Upper lobe of right lung (tissue), 1 donor: ENCODE measurements at regions not wholly inside any gene's neighbourhood (a gene's known extent, or its start where the extent isn't known, plus 50 kb on each side); places are given as distances from the start of the nearest gene placed in this dataset.

Experiments
- ATAC-seq: fragments of 200-7000 bp; cut with Tn5 transposase; one replicate; pipeline ENCODE4 v1.9.1; 2020; ENCODE audit warnings: mild to moderate bottlenecking, moderate library complexity
- DNase-seq: peaks from one replicate; pipeline ENCODE4 v3.0.0-alpha.2; 2020
- H3K27ac ChIP-seq: fragments of 200-600 bp; one replicate; pipeline ENCODE4 v1.8.0; 2022
- H3K27me3 ChIP-seq: fragments of 200-600 bp; one replicate; pipeline ENCODE4 v1.8.0; 2022; ENCODE audit warnings: mild to moderate bottlenecking
- H3K36me3 ChIP-seq: fragments of 200-600 bp; one replicate; pipeline ENCODE4 v1.8.0; 2022
- H3K4me1 ChIP-seq: fragments of 200-600 bp; one replicate; pipeline ENCODE4 v1.8.0; 2022
- H3K4me3 ChIP-seq: fragments of 200-600 bp; one replicate; pipeline ENCODE4 v1.8.0; 2022; ENCODE audit warnings: mild to moderate bottlenecking
- H3K9me3 ChIP-seq: fragments of 200-600 bp; one replicate; pipeline ENCODE4 v1.8.0; 2022
- intact Hi-C: fragments of 100-400 bp; cut with DNase I; formaldehyde crosslinking; loops from one replicate; pipeline ENCODE4 v1.11.0; 2022
- TF ChIP-seq, protein P1 (sequence below): fragments of 200-600 bp; IDR thresholded peaks from one replicate; pipeline ENCODE4 v1.8.0; 2022; ENCODE audit warnings: antibody characterized with exemption
- donor health status: DM: no; HTN: yes; CAD: no; lungs with severe emphysema.

GRCh38 chr9:106052735-106053134 lies 358.4 kb downstream of the TMEM38B start:
- Histone ChIP-seq H3K36me3 (no peaks in the 10 kb centered on the region), H3K27ac (no peak overlapping the region), H3K9me3 (no peaks in the 10 kb centered on the region), H3K4me1 (no peaks in the 10 kb centered on the region), H3K4me3 (no peak overlapping the region), H3K27me3 (no peaks in the 10 kb centered on the region)
- DNase-seq (no peak), ATAC-seq (no peak)
- intact Hi-C loops = no loop called here
- TF ChIP-seq, protein P1, sequence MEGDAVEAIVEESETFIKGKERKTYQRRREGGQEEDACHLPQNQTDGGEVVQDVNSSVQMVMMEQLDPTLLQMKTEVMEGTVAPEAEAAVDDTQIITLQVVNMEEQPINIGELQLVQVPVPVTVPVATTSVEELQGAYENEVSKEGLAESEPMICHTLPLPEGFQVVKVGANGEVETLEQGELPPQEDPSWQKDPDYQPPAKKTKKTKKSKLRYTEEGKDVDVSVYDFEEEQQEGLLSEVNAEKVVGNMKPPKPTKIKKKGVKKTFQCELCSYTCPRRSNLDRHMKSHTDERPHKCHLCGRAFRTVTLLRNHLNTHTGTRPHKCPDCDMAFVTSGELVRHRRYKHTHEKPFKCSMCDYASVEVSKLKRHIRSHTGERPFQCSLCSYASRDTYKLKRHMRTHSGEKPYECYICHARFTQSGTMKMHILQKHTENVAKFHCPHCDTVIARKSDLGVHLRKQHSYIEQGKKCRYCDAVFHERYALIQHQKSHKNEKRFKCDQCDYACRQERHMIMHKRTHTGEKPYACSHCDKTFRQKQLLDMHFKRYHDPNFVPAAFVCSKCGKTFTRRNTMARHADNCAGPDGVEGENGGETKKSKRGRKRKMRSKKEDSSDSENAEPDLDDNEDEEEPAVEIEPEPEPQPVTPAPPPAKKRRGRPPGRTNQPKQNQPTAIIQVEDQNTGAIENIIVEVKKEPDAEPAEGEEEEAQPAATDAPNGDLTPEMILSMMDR = no peak

- ATAC-seq (no peak), DNase-seq (no peak)
- Histone ChIP-seq H3K4me1 (no peaks in the 10 kb centered on the region), H3K4me3 (no peak overlapping the region), H3K36me3 (no peaks in the 10 kb centered on the region), H3K9me3 (no peaks in the 10 kb centered on the region), H3K27me3 (no peaks in the 10 kb centered on the region), H3K27ac (no peak overlapping the region)
- TF ChIP-seq, protein P1 = no peak
- intact Hi-C loops = no loop called here
Measured at GRCh38 chr9:106056328-106056727, 362.0 kb downstream of the TMEM38B start.

- Histone ChIP-seq H3K27ac (no peak overlapping the region), H3K4me1 (no peaks in the 10 kb centered on the region), H3K27me3 (no peaks in the 10 kb centered on the region), H3K4me3 (no peak overlapping the region), H3K9me3 (no peaks in the 10 kb centered on the region), H3K36me3 (no peaks in the 10 kb centered on the region)
- TF ChIP-seq, protein P1 = no peak
- intact Hi-C loops = no loop called here
- ATAC-seq = no peak
- DNase-seq = no peak
Measured at GRCh38 chr9:106058460-106058859, 364.1 kb downstream of the TMEM38B start.

- Histone ChIP-seq H3K27me3 (no peaks in the 10 kb centered on the region), H3K27ac (no peak overlapping the region), H3K4me1 (no peaks in the 10 kb centered on the region), H3K4me3 (no peak overlapping the region), H3K9me3 (no peaks in the 10 kb centered on the region), H3K36me3 (no peaks in the 10 kb centered on the region)
- TF ChIP-seq, protein P1 = no peak
- no peak for DNase-seq
- ATAC-seq = no peak
- intact Hi-C loops = no loop called here
Measured at GRCh38 chr9:106059886-106060285, 365.5 kb downstream of the TMEM38B start.

- intact Hi-C loops = no loop called here
- H3K27ac ChIP-seq = no peak overlapping the region
- no peaks in the 10 kb centered on the region for H3K27me3 ChIP-seq
- H3K4me3 ChIP-seq = no peak overlapping the region
- TF ChIP-seq, protein P1 = no peak
- H3K4me1 ChIP-seq = no peaks in the 10 kb centered on the region
- no peaks in the 10 kb centered on the region for H3K36me3 ChIP-seq
- H3K9me3 ChIP-seq = no peaks in the 10 kb centered on the region
- no peak for ATAC-seq
- DNase-seq = no peak
Measured at GRCh38 chr9:106060885-106061284, 366.5 kb downstream of the TMEM38B start.

GRCh38 chr9:106062250-106062649 lies 367.9 kb downstream of the TMEM38B start:
- Histone ChIP-seq H3K4me3 (no peak overlapping the region), H3K27ac (no peak overlapping the region), H3K4me1 (no peaks in the 10 kb centered on the region), H3K27me3 (no peaks in the 10 kb centered on the region), H3K9me3 (no peaks in the 10 kb centered on the region), H3K36me3 (no peaks in the 10 kb centered on the region)
- intact Hi-C loops = no loop called here
- DNase-seq (no peak), ATAC-seq (no peak)
- TF ChIP-seq, protein P1 = no peak
